Colon (tissue), 2 donors: ENCODE measurements at regions not wholly inside any gene's neighbourhood (a gene's known extent, or its start where the extent isn't known, plus 50 kb on each side); places are given as distances from the start of the nearest gene placed in this dataset.
"Not testable (repeated sequence)": the region's sequence is repeated elsewhere in the genome, so short reads cannot be mapped to it uniquely, and the experiment has no call there.

ENCODE experiments used
- FAIRE-seq: peaks from 2 replicates; lab custom pipeline; 2012; peaks lifted over from hg19 to GRCh38; lab: Jason Lieb, UNC
- donor health status: control.
- donor health status: control.

- FAIRE-seq = no peak
Observed at GRCh38 chr18:70808481-70809056, 519.7 kb downstream of the SOCS6 start.

- no peak for FAIRE-seq
Observed at GRCh38 chr18:70781860-70782453, 493.1 kb downstream of the SOCS6 start.

- not testable (repeated sequence) for FAIRE-seq
Observed at GRCh38 chr18:70766254-70766653, 477.4 kb downstream of the SOCS6 start.

- FAIRE-seq = no peak
Observed at GRCh38 chr18:70762812-70763211, 474.0 kb downstream of the SOCS6 start.

GRCh38 chr18:70758780-70759179 lies 469.9 kb downstream of the SOCS6 start:
- FAIRE-seq = no peak

- no peak for FAIRE-seq
Observed at GRCh38 chr18:70754486-70754885, 465.6 kb downstream of the SOCS6 start.

- no peak for FAIRE-seq
Observed at GRCh38 chr18:70732916-70733315, 444.1 kb downstream of the SOCS6 start.

- no peak for FAIRE-seq
Observed at GRCh38 chr18:70732188-70732587, 443.3 kb downstream of the SOCS6 start.

GRCh38 chr18:70720607-70721006 lies 431.8 kb downstream of the SOCS6 start:
- no peak for FAIRE-seq

- FAIRE-seq = no peak
Observed at GRCh38 chr18:70709720-70710119, 420.9 kb downstream of the SOCS6 start.

GRCh38 chr18:70709144-70709543 lies 420.3 kb downstream of the SOCS6 start:
- no peak for FAIRE-seq

GRCh38 chr18:70705831-70706416 lies 417.1 kb downstream of the SOCS6 start:
- FAIRE-seq = no peak

- FAIRE-seq = no peak
Observed at GRCh38 chr18:70700496-70700895, 411.7 kb downstream of the SOCS6 start.

GRCh38 chr18:70698574-70698973 lies 409.7 kb downstream of the SOCS6 start:
- FAIRE-seq = no peak

GRCh38 chr18:70693246-70693645 lies 404.4 kb downstream of the SOCS6 start:
- no peak for FAIRE-seq

GRCh38 chr18:70689765-70690164 lies 400.9 kb downstream of the SOCS6 start:
- FAIRE-seq = not testable (repeated sequence)

- no peak for FAIRE-seq
Observed at GRCh38 chr18:70688286-70688685, 399.4 kb downstream of the SOCS6 start.

GRCh38 chr18:70684821-70685220 lies 396.0 kb downstream of the SOCS6 start:
- FAIRE-seq = no peak

GRCh38 chr18:70683263-70683662 lies 394.4 kb downstream of the SOCS6 start:
- FAIRE-seq = no peak

- no peak for FAIRE-seq
Observed at GRCh38 chr18:70674896-70675295, 386.1 kb downstream of the SOCS6 start.

GRCh38 chr18:70673831-70674230 lies 385.0 kb downstream of the SOCS6 start:
- no peak for FAIRE-seq

- no peak for FAIRE-seq
Observed at GRCh38 chr18:70672581-70672980, 383.7 kb downstream of the SOCS6 start.

GRCh38 chr18:70671889-70672565 lies 383.2 kb downstream of the SOCS6 start:
- FAIRE-seq = no peak
